BLaER1 (cell line): ENCODE measurements at regions not wholly inside any gene's neighbourhood (a gene's known extent, or its start where the extent isn't known, plus 50 kb on each side); places are given as distances from the start of the nearest gene placed in this dataset.

Source experiments
- H3K27ac ChIP-seq: shearing (Covaris generic); formaldehyde crosslinking; 2 replicates; pipeline ENCODE4 v1.8.1; 2022
- H3K27me3 ChIP-seq: shearing (Covaris generic); formaldehyde crosslinking; 2 replicates; pipeline ENCODE4 v1.8.1; 2022
- H3K36me3 ChIP-seq: shearing (Covaris generic); formaldehyde crosslinking; 2 replicates; pipeline ENCODE4 v1.8.1; 2022
- H3K4me1 ChIP-seq: shearing (Covaris generic); formaldehyde crosslinking; 2 replicates; pipeline ENCODE4 v1.8.1; 2022
- H3K4me2 ChIP-seq: shearing (Covaris generic); formaldehyde crosslinking; 2 replicates; pipeline ENCODE4 v1.8.1; 2022
- H3K4me3 ChIP-seq: shearing (Covaris generic); formaldehyde crosslinking; 2 replicates; pipeline ENCODE4 v1.8.1; 2022
- H3K9ac ChIP-seq: shearing (Covaris generic); formaldehyde crosslinking; 2 replicates; pipeline ENCODE4 v1.8.1; 2022
- H3K9me3 ChIP-seq: shearing (Covaris generic); formaldehyde crosslinking; 2 replicates; pipeline ENCODE4 v1.8.1; 2022
- H4K20me1 ChIP-seq: shearing (Covaris generic); formaldehyde crosslinking; 2 replicates; pipeline ENCODE4 v1.8.1; 2022
- Cebpa-rat ChIP-seq: shearing (Covaris generic); IDR thresholded peaks from 2 replicates; pipeline ENCODE4 v1.8.1; 2022

- H3K4me2 ChIP-seq, result peak overlapping the region; percentile 73
- H3K27ac ChIP-seq, result peak overlapping the region; percentile 52; the same call in 1 of the 2 replicates
- no peaks in the 10 kb centered on the region for H3K36me3 ChIP-seq
- H3K27me3 ChIP-seq, result no peaks in the 10 kb centered on the region
- H3K4me3 ChIP-seq, result no peak overlapping the region
- H3K4me1 ChIP-seq, result peaks cover 54% of the 10 kb centered on the region
- no peaks in the 10 kb centered on the region for H4K20me1 ChIP-seq
- no peaks in the 10 kb centered on the region for H3K9me3 ChIP-seq
- no peak for TF ChIP-seq Cebpa-rat
- H3K9ac ChIP-seq, result no peak overlapping the region
These were observed 89.1 kb upstream of the BOD1 start for GRCh38 chr5:173705512-173706044.

- peak overlapping the region; percentile 73 for H3K4me2 ChIP-seq
- H3K9me3 ChIP-seq, result no peaks in the 10 kb centered on the region
- H3K4me3 ChIP-seq, result no peak overlapping the region
- no peaks in the 10 kb centered on the region for H3K36me3 ChIP-seq
- H3K9ac ChIP-seq, result 0 out of 2 replicates have a peak overlapping the region, but pooled peaks have one; percentile 10
- H3K27me3 ChIP-seq, result no peaks in the 10 kb centered on the region
- TF ChIP-seq Cebpa-rat, result no peak
- H3K4me1 ChIP-seq, result peaks cover 54% of the 10 kb centered on the region
- H3K27ac ChIP-seq, result peak overlapping the region; percentile 52; the same call in 1 of the 2 replicates
- H4K20me1 ChIP-seq, result no peaks in the 10 kb centered on the region
These were observed 90.2 kb upstream of the BOD1 start for GRCh38 chr5:173706700-173707099.

- Histone ChIP-seq H4K20me1 (no peaks in the 10 kb centered on the region), H3K27ac (peak overlapping the region; percentile 46), H3K9ac (peak overlapping the region; percentile 22; the same call in 1 of the 2 replicates), H3K4me2 (peak overlapping the region; percentile 73), H3K9me3 (no peaks in the 10 kb centered on the region), H3K36me3 (no peaks in the 10 kb centered on the region), H3K27me3 (no peaks in the 10 kb centered on the region), H3K4me1 (peaks cover 58% of the 10 kb centered on the region), H3K4me3 (no peak overlapping the region)
- TF ChIP-seq Cebpa-rat, result no peak
These were observed 90.9 kb upstream of the BOD1 start for GRCh38 chr5:173707392-173707791.

GRCh38 chr5:173709145-173709544 lies 92.7 kb upstream of the BOD1 start:
- H3K27ac ChIP-seq, result no peak overlapping the region; the same call in 1 of the 2 replicates
- H3K4me3 ChIP-seq, result no peak overlapping the region
- no peak overlapping the region for H3K9ac ChIP-seq
- no peaks in the 10 kb centered on the region for H4K20me1 ChIP-seq
- peaks cover 66% of the 10 kb centered on the region for H3K4me1 ChIP-seq
- no peak for TF ChIP-seq Cebpa-rat
- no peaks in the 10 kb centered on the region for H3K36me3 ChIP-seq
- H3K9me3 ChIP-seq, result no peaks in the 10 kb centered on the region
- H3K27me3 ChIP-seq, result no peaks in the 10 kb centered on the region
- 0 out of 2 replicates have a peak overlapping the region, but pooled peaks have one; percentile 73 for H3K4me2 ChIP-seq

GRCh38 chr5:173709761-173710160 lies 93.3 kb upstream of the BOD1 start:
- Histone ChIP-seq H3K27ac (no peak overlapping the region), H4K20me1 (no peaks in the 10 kb centered on the region), H3K4me2 (no peak overlapping the region), H3K27me3 (no peaks in the 10 kb centered on the region), H3K4me3 (no peak overlapping the region), H3K9me3 (no peaks in the 10 kb centered on the region), H3K36me3 (no peaks in the 10 kb centered on the region), H3K9ac (no peak overlapping the region), H3K4me1 (peaks cover 60% of the 10 kb centered on the region)
- no peak for TF ChIP-seq Cebpa-rat

- Histone ChIP-seq H3K4me3 (no peak overlapping the region), H3K4me2 (no peak overlapping the region), H3K4me1 (peaks cover 52% of the 10 kb centered on the region), H3K27me3 (no peaks in the 10 kb centered on the region), H3K27ac (no peak overlapping the region), H4K20me1 (no peaks in the 10 kb centered on the region), H3K9me3 (no peaks in the 10 kb centered on the region), H3K36me3 (no peaks in the 10 kb centered on the region), H3K9ac (no peak overlapping the region)
- TF ChIP-seq Cebpa-rat, result no peak
These were observed 94.1 kb upstream of the BOD1 start for GRCh38 chr5:173710528-173710927.

GRCh38 chr5:173711466-173711865 lies 95.0 kb upstream of the BOD1 start:
- Histone ChIP-seq H3K9ac (no peak overlapping the region), H3K27ac (no peak overlapping the region), H4K20me1 (no peaks in the 10 kb centered on the region), H3K36me3 (no peaks in the 10 kb centered on the region), H3K27me3 (no peaks in the 10 kb centered on the region), H3K9me3 (no peaks in the 10 kb centered on the region), H3K4me2 (no peak overlapping the region), H3K4me1 (peaks cover 43% of the 10 kb centered on the region), H3K4me3 (no peak overlapping the region)
- TF ChIP-seq Cebpa-rat, result no peak

GRCh38 chr5:173712609-173713175 lies 96.2 kb upstream of the BOD1 start:
- no peak for TF ChIP-seq Cebpa-rat

GRCh38 chr5:173714551-173715428 lies 98.3 kb upstream of the BOD1 start:
- Histone ChIP-seq H3K9ac (no peak overlapping the region), H3K4me3 (no peak overlapping the region), H3K27me3 (no peaks in the 10 kb centered on the region), H3K27ac (no peak overlapping the region), H3K4me1 (peaks cover 23% of the 10 kb centered on the region), H3K4me2 (no peak overlapping the region), H3K36me3 (no peaks in the 10 kb centered on the region), H4K20me1 (no peaks in the 10 kb centered on the region), H3K9me3 (no peaks in the 10 kb centered on the region)
- no peak for TF ChIP-seq Cebpa-rat

More at GRCh38 chr5:173712609-173713175, 96.2 kb upstream of the BOD1 start:
- peak overlapping the region; percentile 32; the same call in 1 of the 2 replicates for H3K27ac ChIP-seq
- H3K36me3 ChIP-seq, result no peaks in the 10 kb centered on the region
- H3K4me2 ChIP-seq, result peak overlapping the region; percentile 40
- no peaks in the 10 kb centered on the region for H4K20me1 ChIP-seq
- H3K4me1 ChIP-seq, result peaks cover 31% of the 10 kb centered on the region
- no peak overlapping the region for H3K4me3 ChIP-seq
- H3K27me3 ChIP-seq, result no peaks in the 10 kb centered on the region
- H3K9ac ChIP-seq, result no peak overlapping the region
- no peaks in the 10 kb centered on the region for H3K9me3 ChIP-seq

GRCh38 chr5:173715607-173716006 lies 99.2 kb upstream of the BOD1 start:
- H3K4me2 ChIP-seq, result no peak overlapping the region
- H3K4me1 ChIP-seq, result peaks cover 28% of the 10 kb centered on the region
- no peak for TF ChIP-seq Cebpa-rat
- no peak overlapping the region for H3K4me3 ChIP-seq
- no peak overlapping the region for H3K27ac ChIP-seq
- no peaks in the 10 kb centered on the region for H3K27me3 ChIP-seq
- H4K20me1 ChIP-seq, result no peaks in the 10 kb centered on the region
- no peak overlapping the region for H3K9ac ChIP-seq
- no peaks in the 10 kb centered on the region for H3K36me3 ChIP-seq
- H3K9me3 ChIP-seq, result no peaks in the 10 kb centered on the region
